Nucleus accumbens (tissue), 56 donors: ENCODE measurements at regions not wholly inside any gene's neighbourhood (a gene's known extent, or its start where the extent isn't known, plus 50 kb on each side); places are given as distances from the start of the nearest gene placed in this dataset.

Experiments
- DNase-seq, 56 donors: peaks; one replicate each; lab custom pipeline; 2025; lab: John Stamatoyannopoulos, UW

DNA sequence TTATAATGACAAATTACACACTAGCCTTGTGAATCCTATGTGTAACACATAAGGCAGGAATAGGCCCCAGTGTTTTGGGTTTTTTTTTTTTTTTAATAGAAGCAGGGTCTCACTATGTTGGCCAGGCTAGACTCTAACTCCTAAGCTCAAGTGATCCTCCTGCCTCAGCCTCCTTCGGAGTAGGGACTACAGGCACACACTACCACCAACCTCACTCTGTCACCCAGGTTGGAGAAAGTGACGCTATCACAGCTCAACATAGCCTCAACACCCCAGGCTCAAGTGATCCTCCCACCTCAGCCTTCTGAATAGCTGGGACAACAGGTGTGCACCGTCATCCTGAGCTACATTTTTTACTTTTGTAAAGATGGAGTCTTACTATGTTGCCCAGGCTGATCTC, 205.8 kb upstream of the RREB1 start:
- no peak for DNase-seq

DNA sequence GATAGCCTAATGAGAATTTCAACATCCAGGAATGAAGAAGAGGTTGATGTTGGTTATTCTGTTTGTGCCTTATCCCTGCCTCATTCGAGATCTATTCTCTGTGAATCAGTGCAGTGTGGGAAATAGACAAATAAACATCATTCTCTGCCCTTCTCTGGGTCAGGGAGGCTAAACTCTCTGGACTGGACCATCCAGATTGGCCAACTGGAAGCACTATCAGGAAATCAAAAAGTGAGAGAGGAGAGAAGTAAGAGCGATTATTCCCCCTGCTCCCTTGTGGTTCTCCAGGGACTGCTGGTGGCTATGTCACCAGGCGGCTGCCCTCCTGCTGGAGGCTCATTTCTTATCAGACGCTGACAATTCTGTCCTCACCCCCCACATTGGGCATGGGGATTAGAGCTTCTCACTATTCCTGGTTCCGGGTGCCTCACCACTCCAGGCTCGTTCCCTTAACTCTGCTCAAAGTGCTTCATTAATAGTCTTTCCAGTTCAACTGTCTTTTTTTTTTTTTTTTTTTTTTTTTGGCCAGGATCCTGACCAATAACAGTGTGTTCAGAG, 201.7 kb upstream of the RREB1 start:
- DNase-seq: no peak

DNA sequence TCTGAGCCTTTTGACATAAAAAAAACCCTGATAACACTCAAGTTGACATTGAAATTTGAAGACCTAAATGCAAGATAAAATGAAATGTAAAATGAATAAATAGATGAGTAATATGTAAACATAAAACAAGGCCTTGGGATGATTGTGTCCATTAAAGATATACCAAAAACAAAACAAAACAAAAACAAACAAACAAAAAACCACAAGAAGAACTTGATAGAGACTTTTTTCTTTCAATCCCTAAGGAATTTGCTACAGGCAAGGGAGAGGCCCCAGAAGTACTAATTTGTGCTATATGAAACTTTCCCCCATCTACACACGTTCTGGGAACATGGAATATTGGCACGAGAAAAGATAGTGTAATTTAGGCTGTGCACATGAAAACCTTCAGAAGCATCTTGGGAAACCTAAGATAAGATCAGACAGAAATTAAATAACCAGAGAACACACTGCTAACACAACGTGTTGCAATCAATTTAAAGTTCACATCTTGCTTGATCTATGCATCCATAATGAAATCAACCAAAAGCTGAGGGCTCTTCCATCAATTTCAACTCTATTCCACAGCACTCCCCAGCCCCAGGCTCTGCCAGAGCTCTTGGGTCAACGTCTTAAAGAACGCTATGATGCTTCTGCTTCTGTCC, 201.1 kb upstream of the RREB1 start:
- no peak for DNase-seq

DNA sequence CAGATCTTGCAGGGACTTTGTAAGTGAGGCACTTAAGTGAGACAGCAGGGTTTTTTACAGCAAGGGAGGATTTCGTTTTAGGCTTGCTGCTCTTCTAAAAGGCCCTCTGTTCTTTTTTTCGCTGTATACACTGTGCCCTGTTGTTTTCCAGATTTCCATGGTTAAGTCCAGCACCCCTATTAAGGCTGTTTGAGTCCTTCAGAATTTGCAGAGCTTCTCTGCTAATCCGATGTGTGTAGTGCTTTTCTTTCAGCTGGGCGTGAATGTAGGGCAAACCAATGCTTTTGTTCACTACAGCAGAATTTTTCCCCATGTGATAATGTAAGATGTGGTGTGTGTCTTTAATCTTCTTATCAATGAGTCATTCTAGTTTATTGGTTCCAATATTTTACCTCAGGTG, 200.5 kb upstream of the RREB1 start:
- DNase-seq: no peak

DNA sequence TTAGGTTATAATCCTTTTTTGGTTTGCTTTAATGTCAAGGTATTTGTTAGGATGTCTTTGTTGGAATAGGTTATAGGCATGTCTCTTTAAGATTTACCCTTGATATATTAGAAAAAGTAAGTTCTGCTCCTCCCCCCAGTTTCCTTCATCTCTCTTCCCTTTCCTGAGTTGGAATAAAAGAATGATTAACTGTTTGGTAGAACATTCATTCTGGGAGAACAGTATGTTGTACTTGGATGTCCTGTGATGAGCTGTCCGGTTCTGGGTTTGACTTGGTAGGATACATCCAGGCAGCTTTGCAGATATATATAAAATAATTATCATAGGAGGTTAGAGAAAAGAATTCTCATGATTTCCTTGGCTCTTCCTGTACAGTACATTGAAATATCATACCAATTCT, 199.6 kb upstream of the RREB1 start:
- DNase-seq: no peak

DNA sequence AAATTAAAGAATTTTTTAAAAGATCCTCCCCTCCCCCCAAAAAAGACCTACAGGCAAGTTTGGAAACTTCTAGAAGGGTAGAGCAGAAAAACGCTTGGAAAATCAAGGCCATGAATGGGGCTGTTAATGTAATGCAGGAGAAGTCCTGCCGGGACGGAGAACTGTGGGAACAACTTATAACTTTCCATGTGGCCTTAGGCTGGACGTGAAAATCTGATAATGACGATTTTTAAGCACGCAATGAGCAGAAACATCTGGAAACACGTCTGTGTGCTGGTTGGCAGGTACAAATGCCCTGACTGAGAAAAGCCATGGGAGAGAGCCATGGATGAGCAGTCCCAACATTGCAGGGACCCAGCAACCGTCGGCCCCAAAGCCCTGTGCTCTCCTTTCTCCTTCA, 198.7 kb upstream of the RREB1 start:
- DNase-seq: no peak

DNA sequence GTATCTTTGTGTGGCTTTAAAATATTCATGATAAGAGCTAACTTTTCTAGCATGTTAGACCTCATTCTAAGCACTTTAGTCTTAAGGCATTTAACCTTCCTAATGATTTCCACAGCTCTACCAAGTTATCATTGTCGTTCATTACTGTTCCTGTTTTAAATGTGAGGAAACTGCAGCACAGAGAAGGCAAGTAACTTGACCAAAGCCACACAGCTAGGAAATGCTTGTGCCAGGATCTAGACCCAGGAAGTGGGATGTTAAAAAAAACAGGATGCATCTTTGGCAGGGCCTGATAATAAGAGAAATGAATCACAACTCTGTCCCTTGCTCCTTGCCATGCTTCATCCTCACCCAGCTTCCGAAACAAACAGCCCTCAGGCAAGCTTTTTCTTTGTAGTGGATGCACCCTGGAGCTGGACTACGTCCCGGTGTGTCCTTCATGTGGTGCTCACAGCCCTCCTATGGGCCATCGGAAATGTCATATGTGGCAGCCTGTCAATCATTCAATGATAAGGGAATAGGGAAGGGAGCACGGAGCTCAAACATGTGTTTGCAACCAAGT, 196.9 kb upstream of the RREB1 start:
- no peak for DNase-seq

DNA sequence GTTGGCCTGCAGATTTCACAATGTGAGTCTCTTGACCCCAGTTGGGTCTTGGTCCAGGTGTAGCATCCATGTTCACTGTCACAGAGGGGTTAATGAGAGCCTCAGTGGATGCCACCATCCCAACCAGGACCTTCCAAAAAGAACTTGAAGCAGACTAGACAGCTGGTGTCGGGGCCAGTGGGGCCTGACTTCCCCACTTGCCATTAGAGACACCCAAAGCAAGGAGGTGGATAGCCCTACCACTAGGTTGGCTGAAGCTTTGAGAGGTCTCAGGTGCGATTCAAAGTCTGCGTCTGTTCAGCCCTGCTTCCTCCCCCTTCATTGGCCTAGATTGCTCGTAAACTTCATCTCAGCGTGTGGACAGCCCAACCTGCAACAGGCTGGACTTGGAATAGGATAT, 196.4 kb upstream of the RREB1 start:
- no peak for DNase-seq

DNA sequence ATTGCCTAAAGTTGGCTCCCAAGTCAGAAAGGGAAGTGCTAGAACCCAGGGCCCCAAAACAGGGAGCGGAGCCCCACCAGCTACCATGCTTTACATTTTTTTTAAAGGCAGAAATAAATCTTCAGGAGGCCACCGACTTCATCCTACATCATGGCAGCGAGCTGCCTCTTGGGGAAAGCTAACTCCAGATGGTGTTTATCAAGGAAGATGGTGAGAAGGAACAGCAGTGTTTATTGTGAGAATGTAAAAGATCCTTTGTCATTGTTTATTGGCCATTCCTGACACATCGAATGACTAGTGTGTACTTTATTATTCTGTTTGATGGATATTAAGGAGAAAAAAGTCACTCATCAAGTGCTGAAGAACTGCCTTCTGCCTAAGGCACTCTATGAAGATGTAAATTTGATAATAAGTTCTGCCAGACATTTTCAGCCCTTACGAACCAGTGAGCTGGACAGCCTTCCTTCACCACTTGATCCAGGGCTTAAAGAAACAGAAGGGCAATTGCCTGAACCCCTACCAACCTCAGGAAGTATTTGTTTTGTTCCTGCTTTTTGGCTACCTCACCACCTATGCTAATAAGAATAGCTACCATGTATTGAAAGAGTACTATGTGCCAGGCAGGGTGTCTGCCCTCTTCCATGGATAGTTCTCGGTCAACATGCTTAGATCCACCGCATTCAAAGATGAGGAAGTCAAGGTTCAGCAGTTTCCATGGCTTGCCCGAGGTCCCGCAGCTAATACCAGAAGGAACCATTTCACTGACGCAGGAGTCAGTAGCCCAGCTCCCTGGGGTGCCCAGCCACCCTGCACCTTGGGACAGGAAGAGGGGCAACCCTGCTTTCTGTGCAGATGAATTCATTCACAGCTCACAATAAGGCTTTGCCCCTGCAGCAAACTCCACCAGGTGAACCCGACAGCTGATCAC, 194.7 kb upstream of the RREB1 start:
- no peak for DNase-seq

DNA sequence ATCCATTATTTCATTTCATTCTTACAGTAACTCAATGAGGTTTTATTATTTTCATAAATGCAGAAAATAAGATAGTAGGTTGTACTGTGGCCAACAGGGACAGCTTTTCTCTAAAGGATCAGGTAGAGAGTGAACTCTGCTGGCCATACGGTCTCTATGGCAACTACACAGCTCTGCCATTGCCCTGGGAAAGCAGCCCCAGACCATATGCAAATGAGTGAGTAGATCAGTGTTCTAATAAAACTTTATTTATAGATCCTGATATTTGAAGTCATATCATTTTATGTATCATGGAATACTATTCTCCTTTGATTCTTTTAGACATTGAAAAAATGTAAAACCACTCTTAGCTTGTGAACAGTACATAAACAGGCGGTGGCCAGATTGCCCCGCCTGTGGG, 192.5 kb upstream of the RREB1 start:
- no peak for DNase-seq

DNA sequence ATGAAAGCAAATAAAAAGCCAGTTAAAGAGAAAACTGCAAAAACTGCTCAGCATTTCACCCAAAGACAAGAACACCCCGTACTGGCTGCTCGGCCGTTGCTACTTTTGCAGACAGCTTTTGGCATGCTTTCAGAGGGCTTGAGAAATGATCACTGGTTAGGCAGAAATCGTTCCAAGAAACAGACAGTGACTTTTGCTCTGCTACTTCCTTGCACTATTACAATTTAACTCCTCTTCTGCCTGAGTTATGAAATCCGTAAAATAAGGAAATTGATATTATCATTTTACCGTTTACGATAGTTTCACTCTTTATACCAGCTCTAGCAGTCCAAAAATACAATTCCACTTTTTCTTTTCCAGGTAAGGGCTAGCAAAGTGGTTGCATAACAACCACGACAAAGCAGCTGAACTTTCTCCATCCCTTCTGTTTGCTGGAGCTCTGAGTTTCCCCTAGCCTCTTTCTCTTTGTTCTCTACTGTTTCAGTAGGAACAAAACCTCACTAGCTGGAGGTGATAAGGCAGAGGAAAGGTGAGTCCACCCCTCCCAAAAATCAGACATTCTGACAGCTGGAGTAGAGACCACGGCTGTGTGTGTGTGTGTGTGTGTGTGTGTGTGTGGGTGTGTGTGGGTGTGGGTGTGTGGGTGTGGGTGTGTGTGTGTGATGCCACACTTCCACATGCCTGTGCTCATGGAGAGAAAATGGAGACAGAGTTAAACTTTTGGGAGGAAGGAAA, 191.8 kb upstream of the RREB1 start:
- peak in 7 of 56 donors; percentile 3 to 15 (median 12) for DNase-seq

DNA sequence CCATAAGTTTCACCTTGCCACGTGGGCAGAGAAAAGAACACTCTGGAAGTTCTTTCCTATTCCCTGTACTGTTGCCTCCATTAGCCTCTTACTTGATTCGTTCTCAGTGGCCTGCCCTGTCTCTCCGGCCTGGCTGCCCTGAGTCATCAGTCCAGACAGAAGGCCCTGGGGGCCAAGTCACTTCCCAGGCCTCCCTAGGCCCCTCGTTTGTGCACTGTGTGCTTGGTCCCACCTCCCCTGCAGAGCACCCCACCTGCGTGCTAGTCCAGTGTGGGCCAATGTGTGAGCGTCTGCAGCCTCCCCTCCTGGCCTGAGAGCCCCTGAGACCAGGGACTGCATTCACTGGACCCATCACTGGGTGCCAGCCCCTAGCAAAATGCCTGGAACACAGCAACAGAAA, 191.2 kb upstream of the RREB1 start:
- DNase-seq: no peak

DNA sequence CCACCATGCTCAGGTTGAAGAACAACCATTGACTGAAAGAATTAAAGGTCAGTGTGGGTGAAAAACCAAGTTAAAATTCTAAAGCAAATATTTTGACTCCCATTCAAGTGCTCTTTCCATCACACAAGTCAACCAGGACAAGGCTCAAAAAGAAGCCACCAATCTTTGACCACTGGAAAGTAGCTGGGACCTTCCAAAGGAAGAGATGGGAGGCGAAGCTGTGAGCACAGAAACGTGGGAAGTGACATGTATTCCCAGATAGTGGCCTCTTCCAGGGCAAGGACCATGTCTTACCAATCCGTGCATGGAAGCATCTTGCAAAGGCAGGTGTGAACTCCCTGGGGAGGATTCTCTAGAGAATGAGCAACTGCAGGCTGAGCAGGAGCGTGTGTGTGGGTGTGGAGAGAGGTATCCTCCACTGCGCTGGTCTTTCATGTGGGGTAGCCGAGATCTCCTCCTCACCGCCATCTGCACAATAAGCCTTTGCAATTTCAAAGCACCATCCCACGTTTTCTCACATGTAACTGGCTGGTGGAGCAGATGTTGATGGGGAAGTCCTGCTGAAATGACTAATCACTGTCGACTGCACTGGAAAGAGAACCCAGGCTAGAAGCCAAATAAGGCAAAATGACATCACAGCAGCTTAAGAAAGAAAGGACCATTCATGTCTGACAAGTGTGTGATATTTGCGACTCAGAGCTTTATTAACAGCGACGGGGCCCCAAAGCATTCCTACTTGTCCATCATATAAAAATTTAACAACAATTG, 189.4 kb upstream of the RREB1 start:
- DNase-seq: peak in 2 of 56 donors; percentile 8 to 9

DNA sequence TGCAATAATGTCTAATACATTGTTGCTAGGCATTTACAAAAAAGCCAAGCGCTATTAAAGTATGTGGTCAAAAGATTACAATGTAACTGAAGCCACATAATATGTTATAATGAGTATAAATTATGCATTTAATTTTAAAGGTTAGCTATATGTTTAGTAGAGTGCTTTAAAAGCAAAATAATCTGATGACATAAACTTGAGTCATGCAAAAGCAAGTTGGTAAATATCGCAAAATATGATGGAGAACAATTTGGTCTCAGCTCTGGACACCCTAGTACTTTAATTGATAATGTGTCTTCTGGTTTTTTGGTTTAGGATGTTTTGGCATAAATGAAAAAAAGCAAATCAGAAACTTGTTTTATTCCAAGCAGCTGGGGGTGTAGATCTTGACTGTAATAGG, 188.6 kb upstream of the RREB1 start:
- no peak for DNase-seq

DNA sequence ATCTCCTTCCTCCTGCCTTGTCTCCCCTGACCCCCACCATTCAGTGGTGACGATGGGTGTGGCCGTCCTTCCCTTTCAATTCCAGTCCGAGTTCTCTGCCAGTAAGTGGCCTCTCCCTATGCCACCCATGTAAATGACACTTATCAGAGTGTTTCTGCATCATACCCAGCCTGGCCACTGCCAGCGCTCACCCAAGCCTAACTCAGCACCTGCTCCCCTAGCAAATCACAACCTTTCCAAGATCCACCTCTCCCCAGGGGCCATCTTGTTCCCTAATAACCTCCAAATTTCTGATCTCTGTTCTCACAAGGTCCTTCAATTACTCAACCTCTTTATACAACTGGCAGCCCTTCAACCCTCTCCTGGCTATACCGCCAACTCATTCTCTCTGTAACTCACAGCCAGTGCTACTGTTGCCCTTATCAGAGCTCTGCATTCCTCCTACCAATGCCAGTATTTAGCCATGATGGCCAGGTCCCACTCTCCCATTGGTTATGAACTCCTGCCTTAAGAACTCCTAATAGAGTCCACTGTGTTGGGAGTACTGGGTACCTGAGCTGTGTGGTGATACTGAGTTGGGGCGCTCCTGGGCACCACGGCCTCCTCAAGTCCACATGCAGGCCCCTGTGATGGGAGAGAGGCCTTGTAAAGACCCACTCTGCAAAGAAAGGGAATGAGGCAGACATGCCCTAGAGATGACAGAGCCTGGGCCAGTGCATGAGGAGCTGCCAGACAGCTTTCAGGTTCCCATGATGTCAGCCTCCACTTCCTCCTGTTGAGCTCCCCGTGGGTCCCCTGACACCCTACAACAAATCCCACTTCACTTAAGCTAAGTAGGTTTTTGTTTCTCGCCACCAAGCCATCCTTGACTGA, 187.4 kb upstream of the RREB1 start:
- DNase-seq: no peak

DNA sequence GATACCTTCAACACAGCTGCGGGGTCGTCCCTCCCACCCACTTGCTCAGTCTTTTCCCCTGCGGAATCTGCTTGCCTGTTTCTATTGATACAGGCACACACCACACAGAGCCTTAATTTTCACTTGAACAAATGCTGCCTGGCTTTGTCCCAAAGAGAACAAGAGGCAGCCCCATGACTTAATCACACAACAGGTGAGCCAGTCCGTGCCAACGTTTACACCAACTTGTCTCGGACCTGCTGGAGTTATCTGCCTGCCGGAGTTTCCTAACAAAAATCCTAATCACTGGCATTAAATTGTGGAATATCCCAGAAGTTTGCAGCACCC, 186.8 kb upstream of the RREB1 start:
- no peak for DNase-seq

DNA sequence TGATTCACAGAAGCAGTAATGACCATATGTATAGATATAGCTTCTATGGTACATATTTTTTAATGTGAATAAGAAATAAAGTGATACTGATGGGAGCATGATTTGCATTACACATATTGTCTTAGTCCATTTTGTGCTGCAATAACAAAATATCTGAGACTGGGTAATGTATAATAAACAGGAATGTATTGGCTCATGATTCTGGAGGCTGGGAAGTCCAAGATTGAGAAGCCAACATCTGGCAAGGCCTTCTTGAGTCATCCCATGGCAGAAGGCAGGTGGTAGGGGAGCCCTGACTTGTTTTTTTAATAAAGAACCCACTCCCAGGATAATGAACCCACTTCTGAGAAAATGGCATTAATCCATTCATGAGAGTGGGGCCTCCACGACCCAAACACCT, 185.6 kb upstream of the RREB1 start:
- DNase-seq: no peak

DNA sequence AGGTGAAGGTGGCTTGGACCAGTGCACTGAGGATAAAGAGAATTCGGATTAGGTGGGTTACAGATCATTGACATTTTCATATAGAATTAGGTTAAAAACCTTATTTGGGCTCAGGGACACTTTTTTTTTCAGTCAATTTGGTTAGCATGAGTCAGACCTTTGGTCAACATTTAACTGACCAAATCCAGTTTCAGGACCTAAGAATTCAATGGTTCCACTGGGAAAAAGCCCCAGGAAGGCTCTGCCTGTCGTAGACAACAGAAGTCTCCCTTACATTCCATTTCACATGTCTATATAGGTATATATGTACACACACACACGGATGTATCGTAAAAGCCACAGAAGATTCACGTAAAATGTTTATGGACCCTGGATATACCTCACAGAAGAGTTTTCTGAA, 184.2 kb upstream of the RREB1 start:
- DNase-seq: no peak

DNA sequence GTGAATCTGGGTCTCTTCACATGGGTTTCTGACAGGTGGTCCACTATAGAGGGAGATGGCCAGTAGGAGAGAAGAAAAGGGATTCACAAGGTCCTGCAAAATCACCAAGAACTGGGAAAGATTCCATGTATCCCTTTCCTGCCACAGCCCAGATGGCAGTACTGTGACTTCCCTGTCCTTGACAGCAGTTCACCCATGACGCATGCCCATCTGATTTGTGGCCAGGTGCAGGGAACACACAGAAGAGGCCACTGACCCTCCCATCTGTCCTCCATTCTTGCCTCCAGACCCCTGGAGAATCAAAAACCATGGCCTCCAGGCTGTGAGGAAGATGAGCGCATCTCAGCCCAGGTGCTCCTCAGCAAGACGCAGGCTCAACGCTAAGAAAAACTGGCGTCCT, 183.1 kb upstream of the RREB1 start:
- no peak for DNase-seq
